ENCODE measurements at regions not wholly inside any gene's neighbourhood (a gene's known extent, or its start where the extent isn't known, plus 50 kb on each side); places are given as distances from the start of the nearest gene placed in this dataset.
"Not testable (repeated sequence)": the region's sequence is repeated elsewhere in the genome, so short reads cannot be mapped to it uniquely, and the experiment has no call there.

- Mint-ChIP-seq H3K36me3 (ENCODE audit: low read depth) (no peaks in the 10 kb centered on the region), H3K4me1 (ENCODE audit: low read depth) (no peaks in the 10 kb centered on the region), H3K9me3 (no peaks in the 10 kb centered on the region), H3K27me3 (no peaks in the 10 kb centered on the region), H3K27ac (no peak overlapping the region), H3K4me3 (no peak overlapping the region)
- no peak for TF ChIP-seq CTCF (IDR thresholded peaks at IDR 0.05)
- ATAC-seq (no peak), DNase-seq (no peak)
- intact Hi-C loops (cut with micrococcal nuclease) = no loop called here
- CTCF ChIA-PET = no interaction called here
- POLR2A ChIA-PET = no interaction called here
Observed at GRCh38 chr7:88586890-88587289, 172.6 kb upstream of the ZNF804B start.

GRCh38 chr7:88586219-88586618, 173.3 kb upstream of the ZNF804B start:
- intact Hi-C loops (cut with micrococcal nuclease) = no loop called here
- Mint-ChIP-seq H3K9me3 (no peaks in the 10 kb centered on the region), H3K4me3 (no peak overlapping the region), H3K27ac (no peak overlapping the region), H3K36me3 (ENCODE audit: low read depth) (no peaks in the 10 kb centered on the region), H3K4me1 (ENCODE audit: low read depth) (no peaks in the 10 kb centered on the region), H3K27me3 (no peaks in the 10 kb centered on the region)
- CTCF ChIA-PET = no interaction called here
- DNase-seq = no peak
- TF ChIP-seq CTCF (IDR thresholded peaks at IDR 0.05) = no peak
- POLR2A ChIA-PET = no interaction called here
- ATAC-seq = no peak

- intact Hi-C loops (cut with micrococcal nuclease) = no loop called here
- H3K9me3 Mint-ChIP-seq = no peaks in the 10 kb centered on the region
- no peak overlapping the region for H3K27ac Mint-ChIP-seq
- H3K4me3 Mint-ChIP-seq = no peak overlapping the region
- no peaks in the 10 kb centered on the region for H3K36me3 Mint-ChIP-seq (ENCODE audit: low read depth)
- DNase-seq (no peak), ATAC-seq (no peak)
- TF ChIP-seq CTCF (IDR thresholded peaks at IDR 0.05) = no peak
- no peaks in the 10 kb centered on the region for H3K4me1 Mint-ChIP-seq (ENCODE audit: low read depth)
- CTCF ChIA-PET = no interaction called here
- no peaks in the 10 kb centered on the region for H3K27me3 Mint-ChIP-seq
- POLR2A ChIA-PET = no interaction called here
Observed at GRCh38 chr7:88576720-88577119, 182.8 kb upstream of the ZNF804B start.

- Mint-ChIP-seq H3K9me3 (no peaks in the 10 kb centered on the region), H3K27ac (no peak overlapping the region), H3K27me3 (no peaks in the 10 kb centered on the region), H3K36me3 (ENCODE audit: low read depth) (no peaks in the 10 kb centered on the region), H3K4me3 (no peak overlapping the region), H3K4me1 (ENCODE audit: low read depth) (no peaks in the 10 kb centered on the region)
- no peak for DNase-seq
- intact Hi-C loops (cut with micrococcal nuclease) = no loop called here
- ChIA-PET POLR2A (no interaction called here), CTCF (no interaction called here)
- TF ChIP-seq CTCF (IDR thresholded peaks at IDR 0.05) = no peak
- no peak for ATAC-seq
Observed at GRCh38 chr7:88566162-88566729, 193.3 kb upstream of the ZNF804B start.

- H3K27ac Mint-ChIP-seq = no peak overlapping the region
- no peaks in the 10 kb centered on the region for H3K4me1 Mint-ChIP-seq (ENCODE audit: low read depth)
- no peaks in the 10 kb centered on the region for H3K36me3 Mint-ChIP-seq (ENCODE audit: low read depth)
- DNase-seq (no peak), ATAC-seq (no peak)
- no peaks in the 10 kb centered on the region for H3K27me3 Mint-ChIP-seq
- no peak for TF ChIP-seq CTCF (IDR thresholded peaks at IDR 0.05)
- CTCF ChIA-PET = no interaction called here
- intact Hi-C loops (cut with micrococcal nuclease) = no loop called here
- POLR2A ChIA-PET = no interaction called here
- no peak overlapping the region for H3K4me3 Mint-ChIP-seq
- H3K9me3 Mint-ChIP-seq = no peaks in the 10 kb centered on the region
Observed at GRCh38 chr7:88565401-88565800, 194.1 kb upstream of the ZNF804B start.

GRCh38 chr7:88556441-88556840, 203.1 kb upstream of the ZNF804B start:
- H3K4me3 Mint-ChIP-seq; H3K27ac Mint-ChIP-seq; DNase-seq; intact Hi-C loops (cut with micrococcal nuclease); H3K36me3 Mint-ChIP-seq (ENCODE audit: low read depth); POLR2A ChIA-PET; CTCF ChIA-PET; H3K4me1 Mint-ChIP-seq (ENCODE audit: low read depth); H3K27me3 Mint-ChIP-seq; H3K9me3 Mint-ChIP-seq; ATAC-seq: not testable (repeated sequence)

GRCh38 chr7:88554847-88555246, 204.7 kb upstream of the ZNF804B start:
- ATAC-seq; H3K9me3 Mint-ChIP-seq; H3K4me1 Mint-ChIP-seq (ENCODE audit: low read depth); POLR2A ChIA-PET; intact Hi-C loops (cut with micrococcal nuclease); CTCF ChIA-PET; H3K4me3 Mint-ChIP-seq; H3K27ac Mint-ChIP-seq; DNase-seq; H3K27me3 Mint-ChIP-seq; H3K36me3 Mint-ChIP-seq (ENCODE audit: low read depth): not testable (repeated sequence)
